ENCODE measurements at regions not wholly inside any gene's neighbourhood (a gene's known extent, or its start where the extent isn't known, plus 50 kb on each side); places are given as distances from the start of the nearest gene placed in this dataset.
A peak's percentile ranks its signal among the peaks of the same experiment; 100 is the strongest.

DNA sequence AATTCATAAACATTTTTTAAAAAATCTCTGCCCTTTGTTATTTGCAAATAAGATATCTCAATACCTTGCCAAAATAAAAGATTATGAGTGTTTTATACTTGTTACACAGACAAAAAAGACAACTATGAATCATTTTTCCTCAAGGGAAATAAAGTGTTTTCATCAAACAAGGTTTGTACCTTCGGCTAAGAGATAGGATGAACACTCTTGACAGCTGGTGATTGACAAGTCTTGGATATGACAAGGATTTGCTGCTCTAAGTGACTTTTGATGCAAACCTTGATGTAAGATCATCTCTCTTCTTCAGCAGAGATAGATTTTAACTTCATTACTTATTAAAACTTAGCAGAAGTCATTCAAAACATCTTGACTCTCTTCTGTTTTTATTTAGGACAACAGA is 514.3 kb upstream of the IRAK1BP1 start:
- TF ChIP-seq SIN3A (IDR thresholded peaks at IDR 0.05; ENCODE audit: borderline replicate concordance, low read depth, low read length) (no peak), YY1 (IDR thresholded peaks at IDR 0.05; ENCODE audit: low read depth) (no peak), GABPA (IDR thresholded peaks at IDR 0.05; ENCODE audit: low read depth) (no peak), MEF2A (IDR thresholded peaks at IDR 0.05; ENCODE audit: borderline replicate concordance, low read depth) (no peak), POLR2AphosphoS5 (IDR thresholded peaks at IDR 0.05; ENCODE audit: low read depth, low read length) (no peak), FOSL2 (IDR thresholded peaks at IDR 0.05; ENCODE audit: borderline replicate concordance, low read depth) (no peak), TAF1 (IDR thresholded peaks at IDR 0.05; ENCODE audit: borderline replicate concordance, low read depth, low read length) (no peak)
- TF ChIP-seq, protein P1, sequence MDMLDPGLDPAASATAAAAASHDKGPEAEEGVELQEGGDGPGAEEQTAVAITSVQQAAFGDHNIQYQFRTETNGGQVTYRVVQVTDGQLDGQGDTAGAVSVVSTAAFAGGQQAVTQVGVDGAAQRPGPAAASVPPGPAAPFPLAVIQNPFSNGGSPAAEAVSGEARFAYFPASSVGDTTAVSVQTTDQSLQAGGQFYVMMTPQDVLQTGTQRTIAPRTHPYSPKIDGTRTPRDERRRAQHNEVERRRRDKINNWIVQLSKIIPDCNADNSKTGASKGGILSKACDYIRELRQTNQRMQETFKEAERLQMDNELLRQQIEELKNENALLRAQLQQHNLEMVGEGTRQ (IDR thresholded peaks at IDR 0.05; ENCODE audit: borderline replicate concordance, low read depth, low read length): no peak
- TF ChIP-seq, protein P2, sequence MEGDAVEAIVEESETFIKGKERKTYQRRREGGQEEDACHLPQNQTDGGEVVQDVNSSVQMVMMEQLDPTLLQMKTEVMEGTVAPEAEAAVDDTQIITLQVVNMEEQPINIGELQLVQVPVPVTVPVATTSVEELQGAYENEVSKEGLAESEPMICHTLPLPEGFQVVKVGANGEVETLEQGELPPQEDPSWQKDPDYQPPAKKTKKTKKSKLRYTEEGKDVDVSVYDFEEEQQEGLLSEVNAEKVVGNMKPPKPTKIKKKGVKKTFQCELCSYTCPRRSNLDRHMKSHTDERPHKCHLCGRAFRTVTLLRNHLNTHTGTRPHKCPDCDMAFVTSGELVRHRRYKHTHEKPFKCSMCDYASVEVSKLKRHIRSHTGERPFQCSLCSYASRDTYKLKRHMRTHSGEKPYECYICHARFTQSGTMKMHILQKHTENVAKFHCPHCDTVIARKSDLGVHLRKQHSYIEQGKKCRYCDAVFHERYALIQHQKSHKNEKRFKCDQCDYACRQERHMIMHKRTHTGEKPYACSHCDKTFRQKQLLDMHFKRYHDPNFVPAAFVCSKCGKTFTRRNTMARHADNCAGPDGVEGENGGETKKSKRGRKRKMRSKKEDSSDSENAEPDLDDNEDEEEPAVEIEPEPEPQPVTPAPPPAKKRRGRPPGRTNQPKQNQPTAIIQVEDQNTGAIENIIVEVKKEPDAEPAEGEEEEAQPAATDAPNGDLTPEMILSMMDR (IDR thresholded peaks at IDR 0.05): no peak
- TF ChIP-seq, protein P3, sequence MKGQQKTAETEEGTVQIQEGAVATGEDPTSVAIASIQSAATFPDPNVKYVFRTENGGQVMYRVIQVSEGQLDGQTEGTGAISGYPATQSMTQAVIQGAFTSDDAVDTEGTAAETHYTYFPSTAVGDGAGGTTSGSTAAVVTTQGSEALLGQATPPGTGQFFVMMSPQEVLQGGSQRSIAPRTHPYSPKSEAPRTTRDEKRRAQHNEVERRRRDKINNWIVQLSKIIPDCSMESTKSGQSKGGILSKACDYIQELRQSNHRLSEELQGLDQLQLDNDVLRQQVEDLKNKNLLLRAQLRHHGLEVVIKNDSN (IDR thresholded peaks at IDR 0.05; ENCODE audit: borderline replicate concordance, low read depth): no peak
- Histone ChIP-seq H3K9ac (no peak overlapping the region), H3K9me2 (no peaks in the 10 kb centered on the region), H2AFZ (ENCODE audit: low read depth) (no peak overlapping the region), H4K20me1 (ENCODE audit: insufficient read depth) (no peaks in the 10 kb centered on the region), H3K9me3 (no peaks in the 10 kb centered on the region; the same call in 1 of the 2 replicates), H3K4me3 (ENCODE audit: low read depth in 2 of 2, low read length in 1 of 2) (no peak overlapping the region), H3K27ac (ENCODE audit: low read depth in 2 of 2, low read length in 1 of 2) (no peak overlapping the region), H3K36me3 (replicated peaks in 1 of 2; ENCODE audit: control insufficient read depth in 1 of 2, insufficient read depth in 2 of 2, low read length in 1 of 2) (no peaks in the 10 kb centered on the region), H3K4me2 (no peak overlapping the region), H3K4me1 (ENCODE audit: control insufficient read depth in 1 of 2, insufficient read depth in 2 of 2, low read depth in 1 of 2, low read length in 1 of 2) (no peaks in the 10 kb centered on the region), H3K27me3 (ENCODE audit: insufficient read depth) (no peaks in the 10 kb centered on the region), H3F3A (replicated peaks; ENCODE audit: insufficient read depth) (no peaks in the 10 kb centered on the region), H3K79me2 (ENCODE audit: insufficient read depth) (no peaks in the 10 kb centered on the region)
- POLR2A ChIA-PET: no interaction called here
- DNase-seq: no peak
- CTCF ChIA-PET: no interaction called here
- 12% methylated on average over 1 of the region's 1 CpG for WGBS (ENCODE audit: low lambda C conversion rate)

DNA sequence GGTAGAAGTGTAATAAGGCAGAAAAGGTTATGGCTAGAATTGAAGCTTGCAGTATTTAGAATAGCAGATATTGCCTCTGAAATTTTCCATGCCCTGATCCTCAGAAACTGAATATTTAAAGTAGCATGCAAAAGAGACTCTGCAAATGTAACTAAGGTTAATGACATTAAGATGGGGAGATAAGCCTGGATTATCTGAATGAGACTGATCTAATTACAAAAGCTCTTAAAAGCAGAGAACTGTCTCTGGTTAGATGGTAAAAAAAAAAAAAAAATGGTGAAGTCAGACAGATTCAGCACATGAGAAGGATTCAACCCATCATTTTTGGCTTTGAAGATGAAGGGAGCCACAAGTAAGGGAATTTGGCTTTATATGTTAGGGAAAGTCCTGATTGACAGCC is 503.7 kb upstream of the IRAK1BP1 start:
- H3K36me3 ChIP-seq (replicated peaks in 1 of 2; ENCODE audit: control insufficient read depth in 1 of 2, insufficient read depth in 2 of 2, low read length in 1 of 2): no peaks in the 10 kb centered on the region
- H3K4me2 ChIP-seq: no peak overlapping the region
- H3K9ac ChIP-seq: no peak overlapping the region
- CTCF ChIA-PET: no interaction called here
- H3K9me3 ChIP-seq: no peaks in the 10 kb centered on the region
- no peaks in the 10 kb centered on the region for H3K27me3 ChIP-seq (ENCODE audit: insufficient read depth)
- H3K9me2 ChIP-seq: no peaks in the 10 kb centered on the region
- H3F3A ChIP-seq (replicated peaks; ENCODE audit: insufficient read depth): no peaks in the 10 kb centered on the region
- POLR2A ChIA-PET: no interaction called here
- peak; percentile 28 for DNase-seq
- H4K20me1 ChIP-seq (ENCODE audit: insufficient read depth): no peaks in the 10 kb centered on the region
- H3K4me1 ChIP-seq (ENCODE audit: control insufficient read depth in 1 of 2, insufficient read depth in 2 of 2, low read depth in 1 of 2, low read length in 1 of 2): peaks cover 0 to 14% of the 10 kb centered on the region in 2 experiments; a peak in 2 of 4 replicates
- peak overlapping the region in 1 of 2 experiments; percentile 71; a peak in 1 of 4 replicates for H3K27ac ChIP-seq (ENCODE audit: low read depth in 2 of 2, low read length in 1 of 2)
- H3K4me3 ChIP-seq (ENCODE audit: low read depth in 2 of 2, low read length in 1 of 2): no peak overlapping the region
- H2AFZ ChIP-seq (ENCODE audit: low read depth): no peak overlapping the region
- H3K79me2 ChIP-seq (ENCODE audit: insufficient read depth): no peaks in the 10 kb centered on the region
- peak; percentile 13; the same call in 1 of the 2 replicates for TF ChIP-seq RAD21 (IDR thresholded peaks at IDR 0.05; ENCODE audit: low read length)
- TF ChIP-seq RCOR1 (IDR thresholded peaks at IDR 0.05; ENCODE audit: low read length): peak; percentile 75; the same call in 1 of the 2 replicates
- TF ChIP-seq CHD2 (IDR thresholded peaks at IDR 0.05; ENCODE audit: low read length, partially characterized antibody): peak; percentile 61
- TF ChIP-seq FOXM1 (IDR thresholded peaks at IDR 0.05; ENCODE audit: low read depth): no peak
- no peak for TF ChIP-seq TCF12 (IDR thresholded peaks at IDR 0.05)
- no peak for TF ChIP-seq NRF1 (IDR thresholded peaks at IDR 0.05; ENCODE audit: low read depth, low read length)
- TF ChIP-seq IRF3 (IDR thresholded peaks at IDR 0.05; ENCODE audit: low read depth, low read length): no peak
- no peak for TF ChIP-seq MXI1 (IDR thresholded peaks at IDR 0.05; ENCODE audit: low read depth, low read length)
- no peak for TF ChIP-seq JUND (IDR thresholded peaks at IDR 0.05)
- TF ChIP-seq PBX3 (IDR thresholded peaks at IDR 0.05): no peak
- TF ChIP-seq, protein P1 (IDR thresholded peaks at IDR 0.05; ENCODE audit: borderline replicate concordance, low read depth, low read length): no peak
- TF ChIP-seq, protein P4, sequence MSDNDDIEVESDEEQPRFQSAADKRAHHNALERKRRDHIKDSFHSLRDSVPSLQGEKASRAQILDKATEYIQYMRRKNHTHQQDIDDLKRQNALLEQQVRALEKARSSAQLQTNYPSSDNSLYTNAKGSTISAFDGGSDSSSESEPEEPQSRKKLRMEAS (IDR thresholded peaks at IDR 0.05; ENCODE audit: low read depth): no peak
- TF ChIP-seq FOXJ3 (CRISPR knock-in tag; IDR thresholded peaks at IDR 0.05): no peak
- no peak for TF ChIP-seq YY1 (IDR thresholded peaks at IDR 0.05; ENCODE audit: low read depth)
- no peak for TF ChIP-seq ELF1 (IDR thresholded peaks at IDR 0.05)
- TF ChIP-seq EP300 (IDR thresholded peaks at IDR 0.05; ENCODE audit: borderline replicate concordance in 1 of 2, low read depth in 1 of 2, low read length in 1 of 2): peak in 1 of 2 experiments; percentile 84; a peak in 2 of 4 replicates
